Hepatocyte (in vitro differentiated cells): ENCODE measurements at regions not wholly inside any gene's neighbourhood (a gene's known extent, or its start where the extent isn't known, plus 50 kb on each side); places are given as distances from the start of the nearest gene placed in this dataset.

Experiments
- DNase-seq: peaks from one replicate; pipeline ENCODE4 v3.0.0-alpha.2; 2016; ENCODE audit warnings: low spot score
- H2AFZ ChIP-seq: fragments of 200-600 bp; sonication (generic); 2 replicates; pipeline ENCODE4 v1.6.0; 2016; ENCODE audit warnings: antibody characterized with exemption, mild to moderate bottlenecking
- H3K27ac ChIP-seq: fragments of 200-600 bp; sonication (generic); 2 replicates; pipeline ENCODE4 v1.5.1; 2016; ENCODE audit warnings: mild to moderate bottlenecking
- H3K27me3 ChIP-seq: fragments of 200-600 bp; sonication (generic); 2 replicates; pipeline ENCODE4 v1.6.1; 2016
- H3K36me3 ChIP-seq: fragments of 200-600 bp; sonication (generic); replicated peaks from 2 replicates; pipeline ENCODE4 v1.5.1; 2016; ENCODE audit warnings: low read depth; ENCODE audit not compliant: insufficient read depth
- H3K4me1 ChIP-seq: fragments of 200-600 bp; sonication (generic); 2 replicates; pipeline ENCODE4 v1.5.1; 2016; ENCODE audit warnings: mild to moderate bottlenecking, moderate library complexity; ENCODE audit not compliant: insufficient read depth
- H3K4me2 ChIP-seq: fragments of 200-600 bp; sonication (generic); 2 replicates; pipeline ENCODE4 v1.6.0; 2016
- H3K4me3 ChIP-seq: fragments of 200-600 bp; sonication (generic); 2 replicates; pipeline ENCODE4 v1.5.1; 2016; ENCODE audit warnings: mild to moderate bottlenecking
- H3K79me2 ChIP-seq: fragments of 200-600 bp; sonication (generic); 2 replicates; pipeline ENCODE4 v1.6.0; 2017; ENCODE audit warnings: mild to moderate bottlenecking
- H3K9me2 ChIP-seq: fragments of 200-600 bp; sonication (generic); replicated peaks from 2 replicates; pipeline ENCODE4 v1.6.0; 2017; ENCODE audit warnings: mild to moderate bottlenecking; ENCODE audit not compliant: insufficient read depth
- H3K9me3 ChIP-seq: fragments of 200-600 bp; sonication (generic); 2 replicates; pipeline ENCODE4 v1.5.1; 2016; ENCODE audit warnings: low read depth, mild to moderate bottlenecking
- H4K20me1 ChIP-seq: fragments of 200-600 bp; sonication (generic); 2 replicates; pipeline ENCODE4 v1.6.0; 2016; ENCODE audit warnings: mild to moderate bottlenecking; ENCODE audit not compliant: insufficient read depth, poor library complexity, severe bottlenecking
- EZH2 ChIP-seq: fragments of 200-600 bp; sonication (generic); IDR thresholded peaks from 2 replicates; pipeline ENCODE4 v1.6.1; 2016; ENCODE audit warnings: antibody characterized with exemption, mild to moderate bottlenecking, borderline replicate concordance
- EZH2phosphoT487 ChIP-seq: fragments of 200-600 bp; sonication (generic); IDR thresholded peaks from one replicate; pipeline ENCODE4 v1.6.1; 2018; ENCODE audit warnings: antibody characterized with exemption, mild to moderate bottlenecking, low read depth, moderate library complexity; ENCODE audit not compliant: unreplicated experiment, severe bottlenecking
- WGBS: methylation state at CpG from one replicate; pipeline ENCODE4 v1.1.6; 2016; ENCODE audit warnings: low lambda C conversion rate; ENCODE audit errors: missing lambda C conversion rate; 5-methylcytosine and 5-hydroxymethylcytosine counted together
- TF ChIP-seq, protein P1 (sequence below): fragments of 200-600 bp; sonication (generic); IDR thresholded peaks from 2 replicates; pipeline ENCODE4 v1.5.1; 2016; ENCODE audit warnings: antibody characterized with exemption, mild to moderate bottlenecking; ENCODE audit not compliant: poor library complexity

DNA sequence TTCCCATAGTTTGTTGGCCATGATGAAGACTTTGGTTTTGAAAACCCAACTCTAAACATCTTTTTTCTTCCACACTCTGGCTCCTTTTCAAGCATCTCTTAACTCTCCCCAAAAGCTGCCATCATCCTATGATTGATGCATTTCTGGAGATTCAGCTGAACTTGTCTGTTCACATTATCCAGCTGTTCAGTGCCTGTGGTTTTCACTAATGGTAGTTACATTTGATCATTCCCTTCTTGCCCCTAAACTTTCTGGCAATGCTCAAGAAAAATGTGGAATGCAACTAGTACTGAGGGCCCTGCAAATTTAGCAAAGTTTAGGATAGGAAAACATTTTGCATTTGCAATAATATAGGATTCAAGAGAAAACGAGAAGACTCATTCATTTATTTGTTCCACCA lies 267.5 kb downstream of the ENC1 start:
- Histone ChIP-seq H3K27ac (no peak overlapping the region), H3K4me2 (no peak overlapping the region), H3K27me3 (no peaks in the 10 kb centered on the region), H3K4me1 (peaks cover 3% of the 10 kb centered on the region), H4K20me1 (no peaks in the 10 kb centered on the region), H2AFZ (no peak overlapping the region), H3K4me3 (no peak overlapping the region), H3K9me2 (no peaks in the 10 kb centered on the region), H3K36me3 (no peaks in the 10 kb centered on the region), H3K9me3 (no peaks in the 10 kb centered on the region), H3K79me2 (no peaks in the 10 kb centered on the region)
- no peak for TF ChIP-seq EZH2phosphoT487
- no peak for TF ChIP-seq EZH2
- TF ChIP-seq, protein P1, sequence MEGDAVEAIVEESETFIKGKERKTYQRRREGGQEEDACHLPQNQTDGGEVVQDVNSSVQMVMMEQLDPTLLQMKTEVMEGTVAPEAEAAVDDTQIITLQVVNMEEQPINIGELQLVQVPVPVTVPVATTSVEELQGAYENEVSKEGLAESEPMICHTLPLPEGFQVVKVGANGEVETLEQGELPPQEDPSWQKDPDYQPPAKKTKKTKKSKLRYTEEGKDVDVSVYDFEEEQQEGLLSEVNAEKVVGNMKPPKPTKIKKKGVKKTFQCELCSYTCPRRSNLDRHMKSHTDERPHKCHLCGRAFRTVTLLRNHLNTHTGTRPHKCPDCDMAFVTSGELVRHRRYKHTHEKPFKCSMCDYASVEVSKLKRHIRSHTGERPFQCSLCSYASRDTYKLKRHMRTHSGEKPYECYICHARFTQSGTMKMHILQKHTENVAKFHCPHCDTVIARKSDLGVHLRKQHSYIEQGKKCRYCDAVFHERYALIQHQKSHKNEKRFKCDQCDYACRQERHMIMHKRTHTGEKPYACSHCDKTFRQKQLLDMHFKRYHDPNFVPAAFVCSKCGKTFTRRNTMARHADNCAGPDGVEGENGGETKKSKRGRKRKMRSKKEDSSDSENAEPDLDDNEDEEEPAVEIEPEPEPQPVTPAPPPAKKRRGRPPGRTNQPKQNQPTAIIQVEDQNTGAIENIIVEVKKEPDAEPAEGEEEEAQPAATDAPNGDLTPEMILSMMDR: no peak
- DNase-seq: no peak
- 41% methylated on average over 1 of the region's 1 CpG for WGBS

DNA sequence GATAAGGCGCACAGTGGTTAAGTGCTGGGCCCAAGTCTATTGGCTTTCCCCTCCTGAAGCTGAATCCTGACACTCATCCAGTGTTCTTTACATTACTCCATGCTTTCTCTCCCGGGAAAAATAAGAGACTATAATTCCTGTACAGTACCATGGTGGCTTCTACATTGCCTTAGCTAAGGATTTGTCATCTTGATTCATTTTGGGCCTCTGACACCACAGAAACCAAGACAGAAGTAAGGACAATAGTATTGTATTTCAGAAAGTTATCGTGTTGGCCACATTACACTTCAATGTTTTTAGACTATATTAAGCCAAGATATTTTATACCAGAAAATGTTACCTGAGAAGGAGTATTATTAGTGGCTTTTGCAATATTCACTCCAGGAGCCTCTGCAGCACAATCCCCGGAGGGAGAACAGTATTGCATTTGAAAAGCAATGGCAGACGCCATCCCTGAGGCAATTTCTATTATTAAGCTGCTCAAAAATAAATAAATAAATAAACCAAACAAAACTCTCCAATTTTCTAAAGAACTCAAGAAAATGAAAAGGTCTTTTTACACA lies 267.9 kb downstream of the ENC1 start:
- Histone ChIP-seq H3K79me2 (no peaks in the 10 kb centered on the region), H3K27me3 (no peaks in the 10 kb centered on the region), H3K4me3 (no peak overlapping the region), H3K4me1 (peaks cover 3% of the 10 kb centered on the region), H3K9me2 (no peaks in the 10 kb centered on the region), H3K36me3 (no peaks in the 10 kb centered on the region), H3K9me3 (no peaks in the 10 kb centered on the region), H3K4me2 (no peak overlapping the region), H3K27ac (no peak overlapping the region), H4K20me1 (no peaks in the 10 kb centered on the region), H2AFZ (no peak overlapping the region)
- WGBS: 91% methylated on average over 5 of the region's 5 CpGs
- TF ChIP-seq EZH2 (no peak), EZH2phosphoT487 (no peak)
- TF ChIP-seq, protein P1: no peak
- DNase-seq: no peak

DNA sequence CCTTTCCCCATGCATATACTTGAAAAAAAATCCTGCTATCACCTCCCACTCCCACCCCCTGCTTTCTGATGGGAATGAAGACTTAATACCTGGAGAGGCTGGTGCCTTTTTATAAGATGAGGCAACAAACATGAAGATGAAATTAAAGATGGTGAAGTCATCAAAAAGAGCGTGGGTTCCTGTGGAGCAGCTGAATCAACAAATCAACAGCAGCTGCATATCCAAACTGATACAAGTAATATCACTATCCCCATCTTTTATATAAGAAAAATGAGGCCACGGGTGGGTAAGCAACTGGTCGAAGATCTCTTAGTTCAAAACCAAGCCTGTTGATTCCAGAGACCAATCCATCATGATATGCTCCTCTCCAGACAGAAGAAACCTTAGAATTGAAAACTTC lies 268.5 kb downstream of the ENC1 start:
- Histone ChIP-seq H3K36me3 (no peaks in the 10 kb centered on the region), H4K20me1 (no peaks in the 10 kb centered on the region), H3K4me3 (no peak overlapping the region), H2AFZ (no peak overlapping the region), H3K27me3 (no peaks in the 10 kb centered on the region), H3K4me1 (peaks cover 6% of the 10 kb centered on the region), H3K27ac (no peak overlapping the region), H3K79me2 (no peaks in the 10 kb centered on the region), H3K9me2 (no peaks in the 10 kb centered on the region), H3K9me3 (no peaks in the 10 kb centered on the region), H3K4me2 (no peak overlapping the region)
- DNase-seq: no peak
- WGBS: 95% methylated on average over 3 of the region's 3 CpGs
- TF ChIP-seq EZH2 (no peak), EZH2phosphoT487 (no peak)
- TF ChIP-seq, protein P1: no peak

DNA sequence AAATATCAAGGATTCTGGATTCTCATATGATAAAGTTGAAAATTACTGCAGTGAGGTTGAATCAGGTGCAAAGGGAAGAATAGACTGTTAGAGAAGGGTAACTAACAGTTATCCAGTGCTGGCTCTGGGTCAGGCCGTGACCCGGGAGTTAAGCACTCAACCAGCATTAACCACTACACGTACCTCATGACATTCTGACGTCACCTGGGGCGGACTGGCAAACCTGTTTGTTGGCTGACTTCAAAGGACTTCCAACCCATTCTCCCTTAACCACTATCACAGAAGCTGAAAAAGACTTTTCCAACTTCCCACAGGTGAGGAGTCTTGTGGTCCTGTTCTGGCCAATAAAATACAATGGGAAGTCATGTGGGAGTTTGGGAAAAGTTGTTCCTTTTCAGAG lies 268.9 kb downstream of the ENC1 start:
- Histone ChIP-seq H3K27me3 (no peaks in the 10 kb centered on the region), H4K20me1 (no peaks in the 10 kb centered on the region), H3K4me3 (no peak overlapping the region), H3K9me2 (no peaks in the 10 kb centered on the region), H2AFZ (no peak overlapping the region), H3K36me3 (no peaks in the 10 kb centered on the region), H3K27ac (no peak overlapping the region), H3K4me1 (peaks cover 8% of the 10 kb centered on the region), H3K4me2 (no peak overlapping the region), H3K9me3 (no peaks in the 10 kb centered on the region), H3K79me2 (no peaks in the 10 kb centered on the region)
- 84% methylated on average over 5 of the region's 5 CpGs for WGBS
- TF ChIP-seq EZH2: no peak
- TF ChIP-seq, protein P1: no peak
- no peak for DNase-seq
